ENCODE measurements at regions not wholly inside any gene's neighbourhood (a gene's known extent, or its start where the extent isn't known, plus 50 kb on each side); places are given as distances from the start of the nearest gene placed in this dataset.
A peak's percentile ranks its signal among the peaks of the same experiment; 100 is the strongest.

DNA sequence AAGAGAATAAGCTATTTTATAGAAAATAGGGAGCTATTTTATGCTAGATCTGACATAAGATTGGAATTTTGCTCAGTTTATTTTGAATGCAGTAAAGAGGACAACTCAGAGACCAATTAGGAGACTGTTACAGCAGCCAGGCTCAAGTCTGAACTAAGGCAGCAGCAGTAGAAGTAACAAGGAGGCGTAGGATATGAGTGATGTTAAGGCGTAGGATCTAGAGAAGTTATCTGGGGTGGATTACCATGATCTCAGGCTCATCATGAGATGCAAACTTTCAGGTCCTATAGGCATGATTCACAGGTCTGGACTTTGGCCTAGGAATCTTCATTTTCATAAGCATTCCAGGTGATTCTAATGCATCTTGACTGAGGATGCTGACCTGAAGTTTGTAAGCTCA lies 108.9 kb upstream of the BLID start:
- no peak for DNase-seq

DNA sequence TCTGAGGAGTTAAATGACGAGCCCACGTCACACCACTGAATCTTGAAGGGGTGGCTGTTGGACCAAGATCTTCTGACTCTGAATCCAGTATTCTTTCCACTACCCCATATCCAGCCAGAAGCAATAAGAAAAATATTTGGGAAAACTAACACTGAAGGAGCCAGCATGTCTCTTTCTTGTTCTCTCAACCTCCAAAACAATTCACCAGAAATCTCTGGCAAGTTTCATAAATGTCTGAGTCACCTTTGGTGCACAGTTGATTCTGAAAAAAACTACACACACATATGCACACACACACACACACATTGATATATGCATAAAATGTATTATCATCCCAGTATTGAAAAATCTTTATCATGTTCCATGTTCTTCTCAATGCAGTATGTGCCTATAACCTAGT lies 104.3 kb upstream of the BLID start:
- no peak for DNase-seq

DNA sequence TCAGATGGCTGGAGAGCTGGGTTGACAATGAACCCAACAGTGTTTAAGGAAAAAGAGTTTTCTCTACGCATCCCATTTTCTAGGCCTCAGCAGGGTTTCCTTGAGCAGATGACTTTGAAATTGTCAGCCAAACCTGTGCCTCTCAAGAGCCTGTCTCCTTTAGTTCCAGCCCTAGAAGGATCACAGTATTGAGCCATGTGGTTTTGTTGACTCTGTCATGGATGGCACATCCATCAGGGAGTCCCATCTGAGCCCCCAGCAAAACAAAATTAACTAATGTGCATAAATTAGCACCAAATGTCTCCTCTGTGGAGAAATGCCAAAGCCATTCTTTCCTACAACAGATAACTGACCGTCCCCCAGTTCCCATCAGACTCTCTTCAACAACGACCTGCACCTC lies 103.8 kb upstream of the BLID start:
- no peak for DNase-seq

DNA sequence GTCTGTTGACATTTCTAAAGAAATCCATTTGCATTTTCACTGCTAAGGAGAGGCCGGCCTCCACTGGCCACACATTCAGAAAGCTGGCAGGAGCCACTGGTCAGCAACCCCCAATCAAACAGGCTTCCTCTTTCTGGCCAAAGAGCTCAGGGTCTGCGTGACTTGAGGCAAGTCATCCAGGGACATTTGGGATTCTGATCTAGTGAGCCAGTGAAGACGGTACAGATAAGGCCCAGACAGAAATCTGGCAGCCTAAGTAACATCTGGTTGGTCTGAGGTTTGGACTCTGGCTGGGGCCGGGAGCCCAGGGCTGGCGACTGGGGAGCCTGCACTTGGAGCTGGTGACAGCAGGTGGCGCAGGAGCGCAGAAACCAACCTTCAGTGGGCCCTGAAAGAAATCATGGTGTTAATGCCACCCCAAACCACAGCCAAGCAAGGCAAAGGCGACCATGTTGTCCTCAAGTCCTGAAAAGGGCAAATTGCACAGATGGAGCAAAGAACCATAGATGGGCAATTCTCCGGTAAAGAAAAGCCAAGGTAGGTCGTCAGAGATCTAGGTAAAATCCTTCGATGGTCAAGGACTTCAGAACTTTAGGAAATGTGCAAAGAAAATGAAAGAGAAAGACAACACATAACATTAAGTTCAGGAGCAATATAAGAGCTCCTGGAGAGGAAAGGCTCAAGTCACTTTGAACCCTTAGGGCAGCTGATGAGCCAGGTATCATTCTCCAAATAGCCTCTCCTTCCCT lies 99.4 kb upstream of the BLID start:
- peak; percentile 82 for DNase-seq

DNA sequence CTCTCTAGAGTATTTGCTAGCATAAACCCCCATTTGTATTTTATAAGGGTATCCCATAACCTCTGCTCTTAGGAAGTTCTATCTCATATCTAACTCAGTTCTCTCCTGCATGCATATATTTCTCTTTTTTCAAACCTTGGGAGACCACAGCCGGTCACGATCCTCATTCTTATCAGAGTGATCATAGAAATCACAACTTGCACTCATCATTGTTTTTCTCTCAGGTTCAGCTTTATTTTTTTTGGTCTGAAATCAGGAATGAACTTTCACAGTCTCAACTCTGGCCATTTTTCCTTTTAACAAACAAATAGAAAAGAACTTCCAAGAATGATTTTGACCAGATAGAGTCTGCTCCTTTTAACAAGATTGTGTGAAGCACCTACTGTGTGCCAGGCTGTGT lies 98.6 kb upstream of the BLID start:
- DNase-seq = no peak

DNA sequence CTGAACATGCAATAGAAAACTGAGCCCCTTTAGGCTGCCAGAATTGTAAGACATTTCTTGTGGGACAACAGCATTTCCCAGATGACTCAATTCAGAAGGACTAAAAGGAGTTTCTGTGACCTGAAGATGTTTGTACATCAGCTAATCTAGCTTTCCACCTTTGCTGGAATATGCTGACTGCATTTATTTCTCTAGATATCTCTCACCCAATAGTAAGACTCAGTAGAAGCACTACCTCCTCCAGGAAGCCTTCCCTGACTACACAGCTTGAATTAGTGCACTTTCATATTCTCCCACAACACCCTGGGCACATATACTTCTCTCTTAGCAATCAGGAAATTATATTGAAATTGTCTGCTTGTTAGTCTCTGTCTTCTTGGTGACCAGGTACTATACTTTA lies 98.1 kb upstream of the BLID start:
- DNase-seq = no peak

DNA sequence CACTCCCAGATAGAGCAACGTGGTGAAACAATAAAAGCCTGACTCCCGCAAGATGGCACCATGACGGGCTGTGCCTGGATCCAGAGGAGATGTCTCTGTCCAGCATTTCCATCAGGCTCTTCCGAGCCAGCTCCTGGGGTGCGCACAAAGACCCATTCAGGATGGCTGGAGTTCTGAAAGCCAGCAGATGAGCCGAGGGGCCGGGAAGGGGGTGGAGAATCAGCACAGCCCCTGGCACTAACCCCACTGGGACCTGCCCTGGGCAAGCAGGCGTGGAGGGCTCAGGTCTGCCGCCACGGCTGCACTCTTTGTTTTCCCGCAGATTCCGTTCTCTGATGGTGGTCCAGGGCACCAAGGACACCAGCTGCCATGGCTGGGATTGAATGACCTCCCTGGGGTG lies 97.2 kb upstream of the BLID start:
- peak; percentile 89 for DNase-seq

DNA sequence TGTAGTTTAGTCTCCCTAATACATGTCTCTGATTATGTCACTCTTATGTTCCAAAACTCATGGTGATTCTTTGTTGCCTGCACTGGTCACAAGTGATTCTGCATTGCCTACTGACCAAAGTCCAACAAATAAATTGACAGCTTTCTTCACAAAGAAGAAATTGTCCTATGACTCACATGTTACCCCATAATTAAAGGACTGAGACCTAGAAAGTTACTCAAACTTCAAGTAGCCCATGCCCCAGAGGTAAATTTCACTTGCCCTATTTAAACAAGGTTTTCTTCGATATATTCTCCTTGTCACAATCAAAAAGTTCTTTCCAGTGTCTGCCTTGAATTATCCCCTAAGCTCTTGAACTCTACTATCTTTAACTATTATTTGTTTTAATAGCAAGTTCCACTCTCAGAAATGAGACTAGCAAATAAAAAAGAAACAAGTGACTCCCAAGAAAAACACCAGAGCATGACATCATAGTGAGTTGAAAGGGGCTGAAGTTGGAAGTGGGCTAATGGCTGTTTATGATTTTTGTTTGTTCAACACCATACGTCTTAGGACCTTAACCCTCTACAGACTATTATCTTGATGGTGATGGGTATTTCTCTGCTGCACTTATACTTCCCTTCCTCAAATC lies 94.5 kb upstream of the BLID start:
- DNase-seq = peak; percentile 83

DNA sequence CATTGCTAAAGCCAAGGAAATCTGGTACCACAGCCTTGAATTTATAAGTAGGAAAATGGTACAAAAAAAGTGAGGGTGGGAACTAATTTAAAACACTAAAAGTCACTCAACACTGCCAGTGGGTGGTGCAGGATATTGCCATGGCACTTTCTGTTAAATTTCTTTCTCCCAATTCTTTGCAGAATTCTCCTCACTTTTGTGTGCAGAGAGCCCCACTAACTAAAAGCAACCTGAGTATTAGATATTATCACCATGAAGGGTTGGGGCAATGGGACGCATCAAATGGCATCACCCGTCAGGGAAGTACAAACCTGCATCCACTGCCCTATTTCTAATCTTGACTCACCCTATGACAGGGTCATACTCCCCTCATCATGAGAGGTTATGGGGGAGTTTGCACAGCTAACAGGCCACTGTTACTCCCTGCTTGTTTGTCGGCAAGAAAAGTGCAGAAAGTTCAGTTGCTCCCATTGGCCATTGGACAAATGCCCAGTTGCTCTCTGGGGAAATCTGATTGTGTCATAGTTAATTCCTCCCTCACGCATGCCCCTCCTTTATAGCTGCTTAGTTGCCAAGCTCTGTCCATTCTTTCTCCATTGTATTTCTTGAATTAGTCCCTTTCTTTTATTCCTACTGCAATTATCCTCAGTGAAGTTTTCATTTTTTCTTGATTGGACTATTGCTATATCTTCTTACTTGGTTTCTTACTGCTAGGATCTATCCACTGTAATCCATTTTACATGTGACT lies 93.8 kb upstream of the BLID start:
- peak; percentile 86 for DNase-seq

DNA sequence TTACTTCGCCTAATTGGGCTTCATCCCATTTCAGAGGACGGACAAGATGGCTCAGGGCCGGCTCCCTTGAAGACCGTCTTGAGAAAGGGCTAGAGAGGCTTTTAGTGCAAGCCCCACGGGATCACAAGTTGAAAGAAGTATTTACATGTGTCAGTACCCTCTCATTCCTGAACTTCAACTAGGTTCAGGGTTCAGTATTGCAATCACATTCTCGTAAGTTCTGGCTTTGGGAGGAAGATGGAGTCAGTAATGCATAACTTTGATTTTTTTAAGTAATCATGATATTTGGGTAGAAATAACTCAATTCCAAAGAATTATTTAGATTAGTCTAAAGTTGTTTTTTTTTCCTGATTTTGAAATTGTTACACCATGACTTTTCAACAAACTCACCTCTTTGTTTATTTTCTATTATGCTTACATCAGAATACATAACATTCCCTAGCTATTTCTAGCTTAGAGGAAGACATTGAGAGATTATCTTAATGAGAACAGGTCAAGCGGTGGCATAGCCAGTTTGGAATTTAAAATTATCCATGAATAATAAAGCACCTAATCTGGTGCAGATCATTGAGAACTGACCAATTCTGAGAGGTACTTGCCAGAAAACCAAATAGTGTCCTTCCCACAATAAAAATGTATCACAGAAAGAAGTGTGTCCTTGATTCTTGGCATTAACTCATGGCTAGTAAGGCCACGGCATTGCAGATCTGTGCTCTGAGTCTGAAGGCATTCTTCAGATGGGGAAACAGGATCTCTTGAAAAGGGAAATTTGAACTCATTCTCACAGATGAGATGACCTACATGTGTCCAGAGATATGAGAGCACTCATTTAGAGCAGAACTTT lies 92.1 kb upstream of the BLID start:
- no peak for DNase-seq

DNA sequence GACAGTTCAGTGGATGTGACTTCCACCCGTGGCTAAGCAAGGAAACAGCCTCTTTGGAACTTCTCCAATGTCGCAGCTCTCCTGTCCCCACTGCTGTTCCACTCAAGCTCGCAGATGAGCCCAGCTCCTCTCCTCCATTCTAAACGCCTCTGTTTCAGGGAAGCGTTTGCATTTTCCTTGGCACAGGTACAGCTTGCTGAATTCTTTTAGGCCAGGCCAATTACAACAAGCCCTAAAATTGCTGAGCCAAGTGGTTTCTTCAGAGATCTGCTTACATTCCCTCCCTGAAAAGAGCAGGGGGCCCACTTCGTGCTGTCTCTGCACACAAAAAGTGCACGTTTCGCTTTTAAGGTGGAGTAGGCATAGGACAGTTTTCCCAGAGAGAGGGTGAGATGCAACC lies 91.5 kb upstream of the BLID start:
- DNase-seq = no peak

DNA sequence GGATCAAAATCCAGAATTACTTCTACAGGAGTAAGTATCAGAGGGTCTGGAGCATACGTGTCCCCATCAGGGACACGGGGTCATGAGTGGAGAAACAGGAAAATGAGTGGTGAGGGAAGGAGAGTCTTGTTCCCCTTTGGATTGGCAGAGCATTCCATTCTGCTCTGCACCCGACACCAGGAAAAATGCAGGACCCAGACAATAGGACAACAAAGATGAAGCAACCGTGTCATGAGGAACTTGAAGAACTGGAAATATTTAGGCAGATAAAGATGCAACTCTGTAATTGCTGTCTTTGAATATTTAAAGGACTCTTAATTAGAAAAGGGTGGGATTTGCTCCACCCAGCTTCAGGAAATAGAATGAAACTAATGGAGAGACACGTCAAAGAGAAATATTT lies 89.0 kb upstream of the BLID start:
- no peak for DNase-seq

DNA sequence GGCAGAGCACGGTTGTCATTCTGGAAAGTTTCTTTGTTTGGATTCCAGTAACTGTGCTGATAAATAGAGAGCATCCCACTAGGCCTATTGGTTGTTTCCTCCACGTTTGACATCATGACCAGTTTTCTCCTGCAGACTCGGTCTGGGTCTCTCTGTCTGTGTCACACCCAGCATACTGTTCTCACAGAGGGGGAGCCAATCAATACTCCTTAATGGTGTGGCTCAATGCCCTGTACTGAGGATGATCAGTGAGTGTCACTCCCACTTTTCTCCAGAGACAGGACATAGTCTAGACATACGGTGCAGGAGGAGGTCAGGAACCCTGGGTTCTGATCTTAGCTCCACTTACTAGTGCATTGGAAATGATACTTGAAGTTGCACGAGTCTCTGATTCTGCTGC lies 88.2 kb upstream of the BLID start:
- no peak for DNase-seq

DNA sequence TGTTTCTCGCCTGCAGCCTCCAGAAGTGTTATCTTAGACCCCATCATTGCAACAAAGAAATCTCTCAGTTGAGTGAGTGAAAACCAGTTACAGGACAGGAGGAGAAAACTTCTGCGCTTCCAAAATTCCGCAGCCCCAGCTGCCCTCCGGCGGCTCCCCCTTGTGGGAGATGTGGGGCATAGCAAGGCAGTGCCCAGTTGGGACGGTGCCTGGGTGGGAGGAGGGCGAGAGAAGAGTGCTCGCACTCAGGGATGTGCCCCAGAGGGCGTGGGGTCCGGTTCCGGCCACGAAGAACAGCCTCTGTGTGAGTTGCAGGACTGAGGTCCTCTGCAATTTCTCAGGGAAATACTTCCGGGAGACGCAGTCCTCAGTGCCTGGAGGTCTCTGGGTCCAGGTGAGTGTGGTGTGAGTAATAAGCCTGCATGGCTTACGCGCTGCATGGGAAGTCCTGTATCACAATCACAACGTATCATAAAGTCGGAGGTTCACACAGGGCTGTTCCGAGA lies 87.0 kb upstream of the BLID start:
- DNase-seq = peak; percentile 86

DNA sequence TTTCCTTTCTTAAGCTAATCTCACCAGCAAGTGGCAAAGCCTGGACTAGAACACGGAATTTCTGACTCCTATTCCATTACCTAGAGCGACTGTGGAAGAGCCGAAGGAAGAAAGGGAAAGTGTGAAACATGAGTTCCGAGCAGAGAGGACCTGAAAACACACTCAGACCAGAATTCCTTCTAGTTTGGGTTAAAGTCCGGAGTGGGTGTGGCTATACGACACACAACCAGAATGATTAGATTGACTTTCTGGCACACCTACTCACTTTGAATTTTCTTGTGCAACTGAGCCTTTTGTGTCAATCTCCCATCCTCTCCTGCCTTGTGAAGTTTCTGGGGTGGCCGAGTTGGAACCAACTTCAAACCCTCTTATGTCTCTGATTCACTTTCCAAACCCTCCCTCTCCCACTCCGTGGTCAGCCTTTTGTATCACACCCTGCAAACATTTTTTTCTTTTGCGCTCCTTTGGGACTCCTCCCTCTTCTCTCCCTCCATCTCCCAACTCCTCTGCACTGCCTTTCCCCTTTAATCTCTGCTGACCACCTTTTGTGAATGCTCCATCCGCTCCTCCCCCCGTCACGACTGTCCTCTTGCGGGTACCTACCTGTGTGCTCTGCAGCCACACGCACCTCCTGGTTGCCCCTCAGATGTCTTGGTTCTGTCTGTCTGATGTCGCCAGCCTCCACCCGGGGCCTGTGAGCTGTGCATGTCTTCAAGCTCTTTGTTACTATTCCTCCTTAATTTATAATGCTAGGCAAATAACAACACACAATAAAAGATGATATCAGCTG lies 86.3 kb upstream of the BLID start:
- DNase-seq = peak; percentile 32

DNA sequence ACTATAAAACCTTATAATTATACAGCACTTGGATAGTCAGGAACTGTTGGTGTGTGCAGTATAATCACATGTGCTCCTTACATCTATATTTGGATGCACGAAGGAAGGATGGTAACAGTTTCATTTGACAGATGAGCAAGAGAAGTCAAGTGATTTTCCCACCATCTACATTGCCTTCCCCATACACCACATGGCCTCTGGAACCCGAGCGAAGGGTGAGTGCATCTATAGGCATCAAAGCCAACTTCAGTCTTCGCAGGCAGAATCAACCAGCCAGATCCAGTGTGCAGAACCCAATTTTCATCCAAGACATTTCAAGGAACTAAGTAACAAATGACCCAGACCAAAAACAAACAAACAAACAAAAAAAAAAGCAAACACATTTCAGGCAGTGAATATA lies 85.1 kb upstream of the BLID start:
- peak; percentile 24 for DNase-seq

DNA sequence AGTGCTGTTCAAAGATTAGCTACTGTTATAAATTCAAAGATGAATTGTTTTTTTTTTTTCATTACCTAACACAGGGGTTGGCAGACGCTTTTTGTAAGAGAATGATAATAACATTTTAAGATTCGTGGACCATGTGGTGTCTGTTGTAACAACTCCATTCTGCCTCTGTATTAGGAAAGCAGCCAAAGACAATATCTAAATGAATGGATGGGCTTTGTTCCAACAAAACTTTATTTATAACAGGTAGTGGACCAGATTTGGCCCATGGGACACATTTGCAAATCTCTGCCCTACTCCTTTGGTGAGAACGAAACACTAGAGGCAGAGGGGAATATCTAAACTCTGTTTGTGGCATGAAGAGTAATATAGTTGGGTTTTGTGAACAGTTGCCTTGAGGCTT lies 83.6 kb upstream of the BLID start:
- DNase-seq = no peak

DNA sequence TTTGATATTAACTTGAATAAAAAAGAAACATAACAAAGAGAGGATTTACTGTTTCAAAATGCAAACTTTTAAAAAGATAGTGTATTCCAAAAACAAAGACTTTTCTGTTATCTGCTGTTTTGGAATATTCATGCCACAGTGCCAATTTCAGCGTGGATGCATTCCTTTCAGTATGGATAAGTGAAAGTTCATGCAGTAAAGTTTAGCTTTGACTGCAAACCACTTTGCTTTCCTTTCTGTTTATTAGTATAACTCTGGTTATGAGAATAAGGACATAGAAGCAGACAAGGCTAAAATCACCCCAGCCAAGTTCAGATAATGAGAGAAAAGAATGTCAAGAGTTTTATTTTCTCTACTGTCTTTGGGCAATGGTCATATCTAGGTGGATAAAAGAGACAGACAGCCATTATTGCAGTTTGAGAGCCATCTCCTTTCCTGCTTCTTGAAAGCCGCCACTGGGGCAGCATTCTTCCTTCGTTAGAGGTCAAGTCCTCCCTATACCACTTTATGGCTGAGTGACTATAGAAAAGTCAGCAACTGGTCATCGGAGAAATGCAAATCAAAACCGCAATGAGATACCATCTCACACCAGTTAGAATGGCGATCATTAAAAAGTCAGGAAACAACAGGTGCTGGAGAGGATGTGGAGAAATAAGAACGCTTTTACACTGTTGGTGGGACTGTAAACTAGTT lies 82.4 kb upstream of the BLID start:
- DNase-seq = no peak

DNA sequence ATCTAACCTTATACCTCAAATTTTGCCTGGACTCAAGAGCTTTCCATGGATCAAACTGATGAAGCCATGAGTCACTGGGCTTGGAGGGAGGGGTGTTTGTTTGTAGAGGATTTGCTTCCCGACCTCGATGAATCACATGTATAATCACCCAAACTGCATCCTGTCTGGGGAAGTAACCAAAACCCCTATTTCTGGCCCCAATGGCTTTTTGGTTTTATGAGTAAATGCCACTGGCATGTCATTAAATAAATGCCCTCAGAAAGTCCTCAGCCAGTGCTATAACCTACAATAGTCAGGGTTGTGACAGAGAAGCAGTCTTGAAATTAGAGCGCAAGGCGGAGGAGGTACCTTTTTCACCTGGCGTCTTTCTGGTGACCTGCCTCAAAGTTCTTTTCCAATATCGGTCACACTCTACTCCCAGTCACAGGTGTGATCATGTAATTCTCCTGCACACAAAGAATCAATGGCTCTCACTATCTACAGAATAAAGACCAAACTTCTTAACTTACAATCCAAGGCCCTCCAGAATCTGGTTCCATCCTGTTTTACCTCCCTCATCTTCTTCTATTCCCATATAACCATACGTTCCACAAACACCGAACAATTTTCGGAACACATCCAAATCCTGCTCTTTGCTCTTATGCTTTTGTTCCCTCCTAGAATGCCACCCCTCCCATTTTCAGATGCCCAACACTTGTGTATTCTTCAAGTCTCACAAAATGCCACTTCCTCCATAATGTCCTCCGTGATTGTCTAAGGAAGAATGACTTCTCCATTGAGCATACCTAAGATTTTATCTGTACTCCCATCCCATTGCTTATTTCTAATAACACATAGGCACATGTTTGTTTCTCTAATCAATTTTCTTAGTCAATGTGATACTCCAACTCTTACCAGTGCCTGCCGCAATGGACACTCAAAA lies 81.3 kb upstream of the BLID start:
- DNase-seq = no peak

DNA sequence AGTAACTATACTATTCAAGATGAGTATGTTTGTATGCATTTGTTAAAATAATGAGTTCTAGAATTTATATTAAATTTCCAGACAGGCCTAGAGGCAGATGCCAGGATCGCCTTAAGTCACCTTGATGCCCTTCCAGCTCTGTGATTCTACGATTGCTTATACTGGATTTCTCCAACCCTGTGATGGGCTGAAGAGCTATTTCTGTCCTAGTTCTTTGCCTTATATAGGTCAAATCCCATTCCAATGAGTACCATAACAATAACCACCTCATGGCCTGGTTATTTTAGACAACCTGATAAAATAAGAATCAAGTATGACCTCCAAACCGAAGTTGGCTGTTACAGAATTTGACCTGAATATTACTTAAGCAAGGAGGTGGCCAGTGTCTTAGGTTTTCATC lies 79.8 kb upstream of the BLID start:
- no peak for DNase-seq

Measured in midbrain (tissue), 1 donor.